H1 (cell line): ENCODE measurements at regions not wholly inside any gene's neighbourhood (a gene's known extent, or its start where the extent isn't known, plus 50 kb on each side); places are given as distances from the start of the nearest gene placed in this dataset.

Experiments used
- CTCF ChIA-PET: fragments of 300-600 bp; sonication (Branson Sonifier 250); formaldehyde crosslinking; loops from one replicate; lab custom pipeline; 2021; ENCODE audit not compliant: partially characterized antibody; lab: Charles Lee
- POLR2A ChIA-PET: fragments of 300-600 bp; sonication (Branson Sonifier 250); formaldehyde crosslinking; loops from one replicate; lab custom pipeline; 2021; ENCODE audit warnings: inconsistent platforms; ENCODE audit not compliant: partially characterized antibody; lab: Charles Lee
- DNase-seq, 2 experiments: peaks; one replicate each; pipeline versions ENCODE4 v3.0.0 to v3.0.0-alpha.2; 2010 to 2022; ENCODE audit warnings: low spot score in 2 of 2, low read depth in 1 of 2, mixed read lengths in 1 of 2
- FAIRE-seq: peaks from 2 replicates; lab custom pipeline; 2011; peaks lifted over from hg19 to GRCh38; lab: Jason Lieb, UNC
- H2AFZ ChIP-seq: 2 replicates; pipeline ENCODE4 v1.8.1; 2012; ENCODE audit warnings: low read length, inconsistent platforms
- H2AK5ac ChIP-seq: 2 replicates; pipeline ENCODE4 v1.6.1; 2013; ENCODE audit warnings: low read depth, low read length
- H2BK120ac ChIP-seq: replicated peaks from 2 replicates; pipeline ENCODE3; 2013; ENCODE audit warnings: low read depth, low read length, inconsistent platforms
- H2BK12ac ChIP-seq: 2 replicates; pipeline ENCODE4 v1.6.1; 2013; ENCODE audit warnings: low read depth, low read length
- H2BK15ac ChIP-seq: 2 replicates; pipeline ENCODE4 v1.6.1; 2013; ENCODE audit warnings: low read length
- H2BK20ac ChIP-seq: 2 replicates; pipeline ENCODE4 v1.6.1; 2013; ENCODE audit warnings: low read length
- H2BK5ac ChIP-seq: 2 replicates; pipeline ENCODE4 v1.6.1; 2013; ENCODE audit warnings: low read depth, low read length
- H3K14ac ChIP-seq: 2 replicates; pipeline ENCODE4 v1.6.1; 2013; ENCODE audit warnings: inconsistent platforms; ENCODE audit not compliant: insufficient read length
- H3K18ac ChIP-seq: 2 replicates; pipeline ENCODE4 v1.6.1; 2013; ENCODE audit warnings: low read length; ENCODE audit errors: extremely low read depth
- H3K23ac ChIP-seq: 2 replicates; pipeline ENCODE4 v1.6.1; 2013; ENCODE audit warnings: inconsistent platforms; ENCODE audit not compliant: insufficient read length
- H3K23me2 ChIP-seq: 2 replicates; pipeline ENCODE4 v1.6.1; 2013; ENCODE audit warnings: low read depth, low read length
- H3K27ac ChIP-seq: 2 replicates; pipeline ENCODE4 v1.6.1; 2011; ENCODE audit warnings: low read depth, low read length, inconsistent platforms
- H3K27me3 ChIP-seq, 4 experiments: replicated peaks in 1 of 4; 1 replicate in 1 of 4; 2 replicates in 3 of 4; pipeline versions ENCODE4 v1.6.1 to v1.8.1; 2011 to 2013; ENCODE audit warnings: low read length in 3 of 4, mild to moderate bottlenecking in 3 of 4, inconsistent platforms in 2 of 4, mixed read lengths in 2 of 4, moderate library complexity in 1 of 4; ENCODE audit not compliant: control insufficient read depth in 3 of 4, insufficient read depth in 3 of 4; ENCODE audit errors: extremely low read depth in 1 of 4
- H3K36me3 ChIP-seq, 4 experiments: 2 replicates each; pipeline versions ENCODE4 v1.6.1 to v1.8.1; 2011 to 2013; ENCODE audit warnings: mild to moderate bottlenecking in 4 of 4, low read length in 3 of 4, moderate library complexity in 2 of 4, control low read depth in 1 of 4, inconsistent platforms in 1 of 4; ENCODE audit not compliant: insufficient read depth in 4 of 4, control insufficient read depth in 2 of 4
- H3K4ac ChIP-seq: replicated peaks from 2 replicates; pipeline ENCODE3; 2013; ENCODE audit warnings: low read length, low read depth, mixed read lengths, inconsistent platforms; ENCODE audit not compliant: insufficient read length
- H3K4me1 ChIP-seq, 4 experiments: replicated peaks in 1 of 4; 1 replicate in 1 of 4; 2 replicates in 3 of 4; pipeline versions ENCODE4 v1.6.1 to v1.8.1; 2011 to 2013; ENCODE audit warnings: low read length in 3 of 4, inconsistent platforms in 2 of 4, mixed read lengths in 1 of 4; ENCODE audit not compliant: insufficient read depth in 4 of 4, control insufficient read depth in 3 of 4
- H3K4me2 ChIP-seq, 2 experiments: 2 replicates each; pipeline versions ENCODE4 v1.6.1 to v1.8.1; 2011 to 2013; ENCODE audit warnings: low read depth in 2 of 2, low read length in 2 of 2, control low read depth in 1 of 2, inconsistent platforms in 1 of 2, mild to moderate bottlenecking in 1 of 2; ENCODE audit not compliant: insufficient read depth in 1 of 2
- H3K4me3 ChIP-seq, 4 experiments: fragments of 200-600, 300-600 bp in 1 of 4; sonication (generic), shearing (Covaris generic), sonication (Bioruptor Twin) in 1 of 4; 2 replicates each; pipeline versions ENCODE4 v1.5.1 to v1.8.1; 2011 to 2016; ENCODE audit warnings: low read length in 4 of 4, low read depth in 3 of 4, control low read depth in 2 of 4, inconsistent platforms in 2 of 4, mild to moderate bottlenecking in 2 of 4, mixed read lengths in 1 of 4, moderate library complexity in 1 of 4; ENCODE audit not compliant: insufficient read depth in 2 of 4; ENCODE audit errors: extremely low read depth in 1 of 4
- H3K56ac ChIP-seq: replicated peaks from 2 replicates; pipeline ENCODE3; 2013; ENCODE audit warnings: low read depth, mild to moderate bottlenecking, mixed read lengths, low read length, inconsistent platforms; ENCODE audit not compliant: insufficient read length
- H3K79me1 ChIP-seq: 2 replicates; pipeline ENCODE4 v1.6.1; 2013; ENCODE audit warnings: low read depth, low read length, control low read depth
- H3K79me2 ChIP-seq, 2 experiments: 2 replicates each; pipeline versions ENCODE4 v1.6.1 to v1.8.1; 2012 to 2013; ENCODE audit warnings: low read length in 2 of 2, mild to moderate bottlenecking in 2 of 2, inconsistent platforms in 1 of 2; ENCODE audit not compliant: insufficient read depth in 2 of 2, control insufficient read depth in 1 of 2
- H3K9ac ChIP-seq, 4 experiments: replicated peaks in 1 of 4; 1 replicate in 1 of 4; 2 replicates in 3 of 4; pipeline versions ENCODE4 v1.6.1 to v1.8.1; 2011 to 2013; ENCODE audit warnings: low read depth in 3 of 4, low read length in 3 of 4, control low read depth in 2 of 4, mild to moderate bottlenecking in 2 of 4, moderate library complexity in 2 of 4, inconsistent platforms in 1 of 4; ENCODE audit errors: extremely low read depth in 1 of 4
- H3K9me3 ChIP-seq, 2 experiments: 2 replicates each; pipeline versions ENCODE4 v1.6.1 to v1.8.1; 2012 to 2013; ENCODE audit warnings: mild to moderate bottlenecking in 2 of 2, moderate library complexity in 2 of 2, control low read depth in 1 of 2, inconsistent platforms in 1 of 2, low read depth in 1 of 2, low read length in 1 of 2, mixed read lengths in 1 of 2; ENCODE audit not compliant: insufficient read depth in 2 of 2
- H4K20me1 ChIP-seq, 2 experiments: replicated peaks in 1 of 2; 2 replicates each; pipeline versions ENCODE3 to v1.8.1; 2011 to 2013; ENCODE audit warnings: inconsistent platforms in 2 of 2, low read length in 2 of 2, mild to moderate bottlenecking in 1 of 2; ENCODE audit not compliant: insufficient read depth in 2 of 2, control insufficient read depth in 1 of 2
- H4K5ac ChIP-seq: 2 replicates; pipeline ENCODE4 v1.6.1; 2013; ENCODE audit warnings: low read length, low read depth, mixed read lengths, inconsistent platforms; ENCODE audit not compliant: insufficient read length
- H4K8ac ChIP-seq: 2 replicates; pipeline ENCODE4 v1.8.0; 2013; ENCODE audit warnings: mild to moderate bottlenecking, moderate library complexity, low read length, inconsistent platforms; ENCODE audit not compliant: insufficient read depth; ENCODE audit errors: extremely low read depth
- H4K91ac ChIP-seq: replicated peaks from 2 replicates; pipeline ENCODE3; 2013; ENCODE audit warnings: low read length, mixed read lengths, inconsistent platforms; ENCODE audit not compliant: insufficient read length
- BCL11A ChIP-seq, 2 experiments: IDR thresholded peaks; one replicate each; pipeline ENCODE4 v1.6.1; 2011; ENCODE audit warnings: low read depth in 2 of 2, low read length in 2 of 2, mild to moderate bottlenecking in 2 of 2
- BRCA1 ChIP-seq: IDR thresholded peaks from 2 replicates; pipeline ENCODE4 v1.6.1; 2012; ENCODE audit warnings: low read depth, low read length, improper control_type of control experiment
- CEBPB ChIP-seq: IDR thresholded peaks from 2 replicates; pipeline ENCODE4 v1.6.1; 2012; ENCODE audit warnings: low read depth, low read length
- CREB1 ChIP-seq: IDR thresholded peaks from 2 replicates; pipeline ENCODE4 v1.6.1; 2012; ENCODE audit warnings: inconsistent platforms
- POU5F1 ChIP-seq: IDR thresholded peaks from 2 replicates; pipeline ENCODE4 v1.6.1; 2011; ENCODE audit warnings: low read depth, mild to moderate bottlenecking, low read length, moderate library complexity
- TF ChIP-seq, protein P1 (sequence below): IDR thresholded peaks from 2 replicates; pipeline ENCODE4 v1.6.1; 2011; ENCODE audit warnings: low read depth, mild to moderate bottlenecking, low read length; ENCODE audit not compliant: insufficient read depth

DNA sequence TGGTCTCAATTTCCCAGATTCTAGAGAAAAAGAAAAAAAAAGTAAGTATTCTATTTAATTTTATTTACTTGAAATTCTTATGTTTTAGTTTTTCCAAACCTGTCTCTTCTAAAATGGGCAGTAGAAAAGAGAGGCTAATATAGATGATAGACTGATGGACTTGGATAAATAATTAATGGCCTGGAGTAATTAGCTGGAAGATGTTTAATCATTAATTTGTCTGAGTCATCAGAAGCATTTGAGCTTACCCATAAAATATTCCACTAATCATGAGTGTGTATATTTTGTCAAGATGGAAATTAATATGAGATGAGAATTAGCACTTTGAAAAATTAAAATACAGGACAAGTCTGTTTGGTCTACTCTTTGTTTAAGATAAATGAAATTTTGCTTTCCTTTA lies 212.1 kb upstream of the MIR17HG start:
- Histone ChIP-seq H3K9me3 (no peaks in the 10 kb centered on the region), H3K27ac (no peak overlapping the region)
- no peak for TF ChIP-seq POU5F1
- TF ChIP-seq CREB1, result no peak
- TF ChIP-seq BRCA1, result no peak
- no peak for TF ChIP-seq BCL11A (IDR thresholded peaks at IDR 0.05; ENCODE audit: low read depth in 2 of 2, low read length in 2 of 2)
- TF ChIP-seq, protein P1, sequence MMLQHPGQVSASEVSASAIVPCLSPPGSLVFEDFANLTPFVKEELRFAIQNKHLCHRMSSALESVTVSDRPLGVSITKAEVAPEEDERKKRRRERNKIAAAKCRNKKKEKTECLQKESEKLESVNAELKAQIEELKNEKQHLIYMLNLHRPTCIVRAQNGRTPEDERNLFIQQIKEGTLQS, result no peak
- no peak for TF ChIP-seq CEBPB

More for the DNA sequence above, 212.1 kb upstream of the MIR17HG start:
- ChIA-PET POLR2A (no interaction called here), CTCF (interaction anchor here (0.6 to 5.0 kb wide), 7 partner anchors 10 to 150 kb away, joined by 3 to 26 read pairs (median 4); no protein-coding TSS in a partner anchor)
- Histone ChIP-seq H3K56ac (no peak overlapping the region), H2BK20ac (no peak overlapping the region), H3K23me2 (no peaks in the 10 kb centered on the region), H3K79me1 (no peaks in the 10 kb centered on the region), H3K36me3 (no peaks in the 10 kb centered on the region), H3K14ac (no peak overlapping the region), H3K4me2 (no peak overlapping the region), H3K27me3 (no peaks in the 10 kb centered on the region), H2AFZ (no peak overlapping the region), H2BK15ac (no peak overlapping the region), H3K4me3 (no peak overlapping the region), H4K20me1 (no peaks in the 10 kb centered on the region), H4K91ac (no peak overlapping the region), H3K4me1 (peaks cover 0 to 2% (median 0%) of the 10 kb centered on the region in 4 experiments; a peak in 2 of 7 replicates), H3K79me2 (no peaks in the 10 kb centered on the region), H2BK5ac (no peak overlapping the region), H2AK5ac (no peak overlapping the region), H3K9ac (no peak overlapping the region), H3K4ac (no peak overlapping the region), H3K23ac (no peak overlapping the region), H2BK12ac (no peak overlapping the region), H4K5ac (no peak overlapping the region), H4K8ac (no peak overlapping the region), H3K18ac (no peak overlapping the region), H2BK120ac (no peak overlapping the region)
- FAIRE-seq (no peak), DNase-seq (no peak)
